Astrocyte (in vitro differentiated cells and primary cell): ENCODE measurements at regions not wholly inside any gene's neighbourhood (a gene's known extent, or its start where the extent isn't known, plus 50 kb on each side); places are given as distances from the start of the nearest gene placed in this dataset.

Experiments
- CTCF ChIP-seq: IDR thresholded peaks from 2 replicates; pipeline ENCODE4 v1.5.1; 2011; ENCODE audit warnings: low read depth, mild to moderate bottlenecking, inconsistent platforms, low read length, moderate library complexity; ENCODE audit not compliant: insufficient read depth
- EZH2 ChIP-seq: IDR thresholded peaks from 2 replicates; pipeline ENCODE4 v1.6.1; 2012; ENCODE audit warnings: mild to moderate bottlenecking, low read length, inconsistent platforms; ENCODE audit not compliant: insufficient read depth

- TF ChIP-seq CTCF (no peak), EZH2 (no peak)
Measured at GRCh38 chr10:33719005-33719703, 384.7 kb upstream of the NRP1 start.
